ENCODE measurements at regions not wholly inside any gene's neighbourhood (a gene's known extent, or its start where the extent isn't known, plus 50 kb on each side); places are given as distances from the start of the nearest gene placed in this dataset.

GRCh38 chrX:9184211-9184610 lies 150.3 kb upstream of the FAM9B start:
- TF ChIP-seq, protein P1, sequence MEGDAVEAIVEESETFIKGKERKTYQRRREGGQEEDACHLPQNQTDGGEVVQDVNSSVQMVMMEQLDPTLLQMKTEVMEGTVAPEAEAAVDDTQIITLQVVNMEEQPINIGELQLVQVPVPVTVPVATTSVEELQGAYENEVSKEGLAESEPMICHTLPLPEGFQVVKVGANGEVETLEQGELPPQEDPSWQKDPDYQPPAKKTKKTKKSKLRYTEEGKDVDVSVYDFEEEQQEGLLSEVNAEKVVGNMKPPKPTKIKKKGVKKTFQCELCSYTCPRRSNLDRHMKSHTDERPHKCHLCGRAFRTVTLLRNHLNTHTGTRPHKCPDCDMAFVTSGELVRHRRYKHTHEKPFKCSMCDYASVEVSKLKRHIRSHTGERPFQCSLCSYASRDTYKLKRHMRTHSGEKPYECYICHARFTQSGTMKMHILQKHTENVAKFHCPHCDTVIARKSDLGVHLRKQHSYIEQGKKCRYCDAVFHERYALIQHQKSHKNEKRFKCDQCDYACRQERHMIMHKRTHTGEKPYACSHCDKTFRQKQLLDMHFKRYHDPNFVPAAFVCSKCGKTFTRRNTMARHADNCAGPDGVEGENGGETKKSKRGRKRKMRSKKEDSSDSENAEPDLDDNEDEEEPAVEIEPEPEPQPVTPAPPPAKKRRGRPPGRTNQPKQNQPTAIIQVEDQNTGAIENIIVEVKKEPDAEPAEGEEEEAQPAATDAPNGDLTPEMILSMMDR (IDR thresholded peaks at IDR 0.05), result no peak
- TF ChIP-seq POLR2A (IDR thresholded peaks at IDR 0.05), result no peak

All from body of pancreas (tissue), 4 donors.